Osteoblast (primary cell): ENCODE measurements at regions not wholly inside any gene's neighbourhood (a gene's known extent, or its start where the extent isn't known, plus 50 kb on each side); places are given as distances from the start of the nearest gene placed in this dataset. TPM values are rescaled to one million over a fixed set of nuclear protein-coding genes. Genes with fewer than 3 reads are reported as not detected.

ENCODE experiments used
- DNase-seq: peaks from one replicate; pipeline ENCODE4 v3.0.0; 2011; ENCODE audit warnings: low spot score, mixed read lengths; ENCODE audit not compliant: insufficient read length; ENCODE audit errors: missing footprints
- H2AFZ ChIP-seq: 2 replicates; pipeline ENCODE4 v1.6.0; 2011; ENCODE audit warnings: mild to moderate bottlenecking, low read length
- H3K27ac ChIP-seq: 2 replicates; pipeline ENCODE4 v1.5.1; 2011; ENCODE audit warnings: mild to moderate bottlenecking, low read depth, low read length, moderate library complexity
- H3K27me3 ChIP-seq: 2 replicates; pipeline ENCODE4 v1.6.0; 2012; ENCODE audit warnings: mild to moderate bottlenecking, control low read depth, inconsistent platforms, low read length, moderate library complexity; ENCODE audit not compliant: insufficient read depth
- H3K36me3 ChIP-seq: 2 replicates; pipeline ENCODE4 v1.5.1; 2011; ENCODE audit warnings: mild to moderate bottlenecking, low read length, control low read depth, moderate library complexity; ENCODE audit not compliant: insufficient read depth
- H3K4me1 ChIP-seq: 2 replicates; pipeline ENCODE4 v1.5.1; 2011; ENCODE audit warnings: mild to moderate bottlenecking, low read length, control low read depth, moderate library complexity; ENCODE audit not compliant: insufficient read depth
- H3K4me2 ChIP-seq: 2 replicates; pipeline ENCODE4 v1.6.0; 2011; ENCODE audit warnings: mild to moderate bottlenecking, low read length; ENCODE audit not compliant: insufficient read depth
- H3K4me3 ChIP-seq: fragments of 200-600 bp; sonication (generic); 3 replicates; pipeline ENCODE4 v1.5.1; 2012; ENCODE audit warnings: mild to moderate bottlenecking, low read length, inconsistent platforms; ENCODE audit not compliant: insufficient read depth
- H3K79me2 ChIP-seq: 2 replicates; pipeline ENCODE4 v1.6.0; 2012; ENCODE audit warnings: mild to moderate bottlenecking, low read length, control low read depth, inconsistent platforms; ENCODE audit not compliant: insufficient read depth
- H3K9me3 ChIP-seq: 2 replicates; pipeline ENCODE4 v1.5.1; 2011; ENCODE audit warnings: low read depth, low read length, control low read depth
- H4K20me1 ChIP-seq: 2 replicates; pipeline ENCODE4 v1.6.0; 2012; ENCODE audit warnings: mild to moderate bottlenecking, low read length, control low read depth; ENCODE audit not compliant: insufficient read depth
- CTCF ChIP-seq: IDR thresholded peaks from 2 replicates; pipeline ENCODE4 v1.5.1; 2011; ENCODE audit warnings: mild to moderate bottlenecking, low read depth, low read length, moderate library complexity; ENCODE audit errors: extremely low read depth
- small RNA-seq: library from RNA; depleted of rRNA; stranded (forward); fragments of <200 nt; gene quantifications from one replicate; pipeline ENCODE3, GENCODE V24; 2012

- Histone ChIP-seq H3K4me2 (no peak overlapping the region), H3K4me1 (peaks cover 13% of the 10 kb centered on the region), H3K27me3 (no peaks in the 10 kb centered on the region), H3K36me3 (no peaks in the 10 kb centered on the region), H2AFZ (no peak overlapping the region), H3K27ac (no peak overlapping the region), H3K79me2 (no peaks in the 10 kb centered on the region), H4K20me1 (no peaks in the 10 kb centered on the region), H3K4me3 (no peak overlapping the region), H3K9me3 (no peaks in the 10 kb centered on the region)
- peak; percentile 69 for DNase-seq
- TF ChIP-seq CTCF = no peak
Measured at GRCh38 chr6:33856655-33857054, 52.9 kb upstream of the MLN start.

GRCh38 chr6:33856031-33856590 is 52.3 kb upstream of the MLN start:
- Histone ChIP-seq H3K27me3 (no peaks in the 10 kb centered on the region), H3K9me3 (no peaks in the 10 kb centered on the region), H3K27ac (no peak overlapping the region), H3K36me3 (no peaks in the 10 kb centered on the region), H2AFZ (no peak overlapping the region), H3K4me1 (peaks cover 13% of the 10 kb centered on the region), H4K20me1 (no peaks in the 10 kb centered on the region), H3K4me3 (no peak overlapping the region), H3K4me2 (no peak overlapping the region), H3K79me2 (no peaks in the 10 kb centered on the region)
- peak; percentile 35 for DNase-seq
- no peak for TF ChIP-seq CTCF

GRCh38 chr6:33854572-33855030 is 50.8 kb upstream of the MLN start:
- Histone ChIP-seq H3K4me2 (no peak overlapping the region), H3K4me3 (no peak overlapping the region), H3K4me1 (peaks cover 13% of the 10 kb centered on the region), H3K9me3 (no peaks in the 10 kb centered on the region), H2AFZ (no peak overlapping the region), H3K27ac (no peak overlapping the region), H3K79me2 (no peaks in the 10 kb centered on the region), H3K27me3 (no peaks in the 10 kb centered on the region), H4K20me1 (no peaks in the 10 kb centered on the region), H3K36me3 (no peaks in the 10 kb centered on the region)
- TF ChIP-seq CTCF = no peak
- peak; percentile 63 for DNase-seq

- no peaks in the 10 kb centered on the region for H3K27me3 ChIP-seq
- H3K4me1 ChIP-seq = peaks cover 13% of the 10 kb centered on the region
- H3K4me2 ChIP-seq = no peak overlapping the region
- no peaks in the 10 kb centered on the region for H3K79me2 ChIP-seq
- H3K27ac ChIP-seq = no peak overlapping the region
- no peaks in the 10 kb centered on the region for H4K20me1 ChIP-seq
- H3K4me3 ChIP-seq = no peak overlapping the region
- H2AFZ ChIP-seq = no peak overlapping the region
- TF ChIP-seq CTCF = no peak
- no peaks in the 10 kb centered on the region for H3K36me3 ChIP-seq
- no peaks in the 10 kb centered on the region for H3K9me3 ChIP-seq
- peak; percentile 50 for DNase-seq
Measured at GRCh38 chr6:33853736-33854135, 49.9 kb upstream of the MLN start.

Small RNAs in the stretch of these regions (small RNA-seq; reads per million reads assigned to genes)
- not detected for gene AL138889.2
- gene MIR7159 = not detected
